Astrocyte (in vitro differentiated cells and primary cell): ENCODE measurements at regions not wholly inside any gene's neighbourhood (a gene's known extent, or its start where the extent isn't known, plus 50 kb on each side); places are given as distances from the start of the nearest gene placed in this dataset.

Experiments
- DNase-seq: peaks from one replicate; pipeline ENCODE4 v3.0.0-alpha.2; 2010; ENCODE audit warnings: low read depth
- FAIRE-seq: peaks from 2 replicates; lab custom pipeline; 2011; peaks lifted over from hg19 to GRCh38; lab: Jason Lieb, UNC
- H2AFZ ChIP-seq: 2 replicates; pipeline ENCODE4 v1.6.0; 2012; ENCODE audit warnings: low read depth, low read length, inconsistent platforms
- H3K27ac ChIP-seq: 2 replicates; pipeline ENCODE4 v1.5.1; 2011; ENCODE audit warnings: low read depth, low read length, inconsistent platforms
- H3K27me3 ChIP-seq: 2 replicates; pipeline ENCODE4 v1.6.0; 2011; ENCODE audit warnings: low read length, inconsistent platforms; ENCODE audit not compliant: insufficient read depth
- H3K36me3 ChIP-seq: 2 replicates; pipeline ENCODE4 v1.5.1; 2011; ENCODE audit warnings: low read length, inconsistent platforms; ENCODE audit not compliant: insufficient read depth
- H3K4me1 ChIP-seq: 2 replicates; pipeline ENCODE4 v1.5.1; 2011; ENCODE audit warnings: low read length, inconsistent platforms; ENCODE audit not compliant: insufficient read depth
- H3K4me2 ChIP-seq: 2 replicates; pipeline ENCODE4 v1.6.0; 2012; ENCODE audit warnings: low read length, inconsistent platforms
- H3K4me3 ChIP-seq: 2 replicates; pipeline ENCODE4 v1.5.1; 2011; ENCODE audit warnings: low read depth, mild to moderate bottlenecking, low read length, inconsistent platforms; ENCODE audit not compliant: insufficient read depth
- H3K79me2 ChIP-seq: 2 replicates; pipeline ENCODE4 v1.6.0; 2012; ENCODE audit warnings: mild to moderate bottlenecking, low read length, inconsistent platforms; ENCODE audit not compliant: insufficient read depth
- H3K9ac ChIP-seq: 2 replicates; pipeline ENCODE4 v1.6.0; 2012; ENCODE audit warnings: mild to moderate bottlenecking, low read length, inconsistent platforms
- H3K9me3 ChIP-seq: 2 replicates; pipeline ENCODE4 v1.5.1; 2012; ENCODE audit warnings: low read depth, mild to moderate bottlenecking, low read length, inconsistent platforms; ENCODE audit not compliant: insufficient read depth
- H4K20me1 ChIP-seq: 2 replicates; pipeline ENCODE4 v1.6.0; 2012; ENCODE audit warnings: low read length, inconsistent platforms; ENCODE audit not compliant: insufficient read depth
- H3K27ac Mint-ChIP-seq: one replicate; pipeline ENCODE4 v1.8.0; 2021; ENCODE audit warnings: mild to moderate bottlenecking, mixed read lengths; ENCODE audit not compliant: unreplicated experiment
- H3K27me3 Mint-ChIP-seq: one replicate; pipeline ENCODE4 v1.8.0; 2021; ENCODE audit warnings: low read depth, mixed read lengths; ENCODE audit not compliant: unreplicated experiment
- H3K36me3 Mint-ChIP-seq: one replicate; pipeline ENCODE4 v1.8.0; 2021; ENCODE audit warnings: low read depth, mixed read lengths; ENCODE audit not compliant: unreplicated experiment
- H3K4me1 Mint-ChIP-seq: one replicate; pipeline ENCODE4 v1.8.0; 2021; ENCODE audit warnings: low read depth, mixed read lengths; ENCODE audit not compliant: unreplicated experiment
- H3K4me3 Mint-ChIP-seq: one replicate; pipeline ENCODE4 v1.8.0; 2021; ENCODE audit warnings: mild to moderate bottlenecking, moderate library complexity, mixed read lengths; ENCODE audit not compliant: unreplicated experiment
- H3K9me3 Mint-ChIP-seq: one replicate; pipeline ENCODE4 v1.8.0; 2021; ENCODE audit warnings: mild to moderate bottlenecking, mixed read lengths; ENCODE audit not compliant: unreplicated experiment
- CTCF ChIP-seq: IDR thresholded peaks from 2 replicates; pipeline ENCODE4 v1.5.1; 2011; ENCODE audit warnings: low read depth, mild to moderate bottlenecking, inconsistent platforms, low read length, moderate library complexity; ENCODE audit not compliant: insufficient read depth
- EZH2 ChIP-seq: IDR thresholded peaks from 2 replicates; pipeline ENCODE4 v1.6.1; 2012; ENCODE audit warnings: mild to moderate bottlenecking, low read length, inconsistent platforms; ENCODE audit not compliant: insufficient read depth

- Histone ChIP-seq H3K4me1 (no peaks in the 10 kb centered on the region), H3K27ac (no peak overlapping the region), H3K79me2 (no peaks in the 10 kb centered on the region), H4K20me1 (no peaks in the 10 kb centered on the region), H3K36me3 (no peaks in the 10 kb centered on the region), H3K4me3 (no peak overlapping the region), H3K9ac (no peak overlapping the region), H2AFZ (no peak overlapping the region), H3K4me2 (no peak overlapping the region), H3K9me3 (no peaks in the 10 kb centered on the region), H3K27me3 (no peaks in the 10 kb centered on the region)
- no peaks in the 10 kb centered on the region for H3K27me3 Mint-ChIP-seq
- no peaks in the 10 kb centered on the region for H3K4me1 Mint-ChIP-seq
- H3K36me3 Mint-ChIP-seq, result no peaks in the 10 kb centered on the region
- H3K9me3 Mint-ChIP-seq, result no peaks in the 10 kb centered on the region
- TF ChIP-seq EZH2 (no peak), CTCF (no peak)
- no peak overlapping the region for H3K27ac Mint-ChIP-seq
- no peak for FAIRE-seq
- no peak for DNase-seq
- H3K4me3 Mint-ChIP-seq, result no peak overlapping the region
These were observed 582.7 kb downstream of the RERGL start for GRCh38 chr12:17507336-17507735.

GRCh38 chr12:17503742-17504141 lies 586.3 kb downstream of the RERGL start:
- FAIRE-seq (no peak), DNase-seq (no peak)
- no peaks in the 10 kb centered on the region for H3K9me3 ChIP-seq
- Mint-ChIP-seq H3K4me1 (no peaks in the 10 kb centered on the region), H3K9me3 (no peaks in the 10 kb centered on the region), H3K4me3 (no peak overlapping the region), H3K36me3 (no peaks in the 10 kb centered on the region), H3K27ac (no peak overlapping the region), H3K27me3 (no peaks in the 10 kb centered on the region)
- no peak overlapping the region for H3K4me2 ChIP-seq
- H3K36me3 ChIP-seq, result no peaks in the 10 kb centered on the region
- no peak for TF ChIP-seq CTCF
- no peak for TF ChIP-seq EZH2
- H2AFZ ChIP-seq, result no peak overlapping the region
- no peak overlapping the region for H3K4me3 ChIP-seq
- no peaks in the 10 kb centered on the region for H3K79me2 ChIP-seq
- H3K9ac ChIP-seq, result no peak overlapping the region
- H4K20me1 ChIP-seq, result no peaks in the 10 kb centered on the region
- H3K4me1 ChIP-seq, result no peaks in the 10 kb centered on the region
- no peaks in the 10 kb centered on the region for H3K27me3 ChIP-seq
- no peak overlapping the region for H3K27ac ChIP-seq

- TF ChIP-seq EZH2, result no peak
- no peak for TF ChIP-seq CTCF
- Histone ChIP-seq H3K9ac (no peak overlapping the region), H3K27me3 (no peaks in the 10 kb centered on the region), H3K79me2 (no peaks in the 10 kb centered on the region), H3K4me3 (no peak overlapping the region), H3K9me3 (no peaks in the 10 kb centered on the region), H3K4me2 (no peak overlapping the region), H2AFZ (no peak overlapping the region), H3K36me3 (no peaks in the 10 kb centered on the region), H4K20me1 (no peaks in the 10 kb centered on the region), H3K27ac (no peak overlapping the region), H3K4me1 (no peaks in the 10 kb centered on the region)
- FAIRE-seq (no peak), DNase-seq (no peak)
- Mint-ChIP-seq H3K4me1 (no peaks in the 10 kb centered on the region), H3K27ac (no peak overlapping the region), H3K27me3 (no peaks in the 10 kb centered on the region), H3K9me3 (no peaks in the 10 kb centered on the region), H3K4me3 (no peak overlapping the region), H3K36me3 (no peaks in the 10 kb centered on the region)
These were observed 600.5 kb downstream of the RERGL start for GRCh38 chr12:17489452-17489851.
